HCT116 (cell line): ENCODE measurements at regions not wholly inside any gene's neighbourhood (a gene's known extent, or its start where the extent isn't known, plus 50 kb on each side); places are given as distances from the start of the nearest gene placed in this dataset.

Source experiments
- ATAC-seq: fragments of 200-7000 bp; cut with Tn5 transposase; 2 replicates; pipeline ENCODE4 v1.9.1; 2020; ENCODE audit warnings: mild to moderate bottlenecking, moderate library complexity
- BruUV-seq: library from RNA; stranded (reverse); fragments of 400-500 nt; replicated peaks from 2 replicates; lab custom pipeline; 2021; lab: Mats Ljungman, UMichigan
- CTCF ChIA-PET: fragments of 300-600 bp; sonication (Branson Sonifier 250); formaldehyde crosslinking; loops from one replicate; lab custom pipeline; 2021; ENCODE audit warnings: antibody characterized with exemption; lab: Charles Lee
- POLR2A ChIA-PET: fragments of 300-600, 350-600 bp; sonication (Branson Sonifier 250); formaldehyde crosslinking; loops from one replicate; lab custom pipeline; 2021; ENCODE audit warnings: antibody characterized with exemption; lab: Charles Lee
- RAD21 ChIA-PET, 2 experiments: fragments of 300-600 bp; sonication (Branson Sonifier 250); formaldehyde crosslinking; loops; one replicate each; lab custom pipeline; 2023; ENCODE audit warnings: low total read pairs in 2 of 2; ENCODE audit not compliant: uncharacterized antibody in 2 of 2, unreplicated experiment in 2 of 2, low non-redundant PET in 1 of 2; lab: Charles Lee
- DNase-seq: peaks from one replicate; pipeline ENCODE4 v3.0.0-alpha.2; 2010; ENCODE audit warnings: low read depth, low spot score
- H2AFZ ChIP-seq: fragments of 200-600 bp; shearing (Covaris generic), sonication (generic); 2 replicates; pipeline ENCODE4 v1.6.1; 2017; ENCODE audit warnings: low read depth, mixed run types, mixed read lengths, antibody characterized with exemption, low read length; ENCODE audit not compliant: poor library complexity, severe bottlenecking
- H3K27ac ChIP-seq: 2 replicates; pipeline ENCODE4 v1.5.1; 2012; ENCODE audit warnings: low read depth, low read length
- H3K27me3 ChIP-seq: fragments of 200-600 bp; sonication (generic); 2 replicates; pipeline ENCODE4 v1.6.1; 2016; ENCODE audit warnings: mixed run types, low read length, mixed read lengths; ENCODE audit not compliant: insufficient read depth
- H3K36me3 ChIP-seq, 2 experiments: fragments of 200-500 bp in 1 of 2; fragments of 200-600 bp in 1 of 2; sonication (Bioruptor generic) in 1 of 2; sonication (generic) in 1 of 2; 2 replicates each; pipeline versions ENCODE4 v1.5.1 to v1.6.1; 2014 to 2016; ENCODE audit warnings: low read length in 2 of 2, inconsistent platforms in 1 of 2, mixed read lengths in 1 of 2, mixed run types in 1 of 2; ENCODE audit not compliant: insufficient read depth in 2 of 2, control insufficient read depth in 1 of 2
- H3K4me1 ChIP-seq, 2 experiments: fragments of 200-600 bp in 1 of 2; sonication (generic) in 1 of 2; 2 replicates each; pipeline versions ENCODE4 v1.5.1 to v1.6.1; 2012 to 2017; ENCODE audit warnings: low read length in 2 of 2, inconsistent platforms in 1 of 2, mild to moderate bottlenecking in 1 of 2, mixed read lengths in 1 of 2, mixed run types in 1 of 2, moderate library complexity in 1 of 2; ENCODE audit not compliant: insufficient read depth in 2 of 2, control insufficient read depth in 1 of 2
- H3K4me2 ChIP-seq: fragments of 200-600 bp; sonication (generic); 2 replicates; pipeline ENCODE4 v1.6.1; 2017; ENCODE audit warnings: mixed run types, low read length, mixed read lengths
- H3K4me3 ChIP-seq, 2 experiments: fragments of 200-600 bp in 1 of 2; sonication (generic) in 1 of 2; replicated peaks in 1 of 2; 2 replicates each; pipeline ENCODE4 v1.5.1; 2011 to 2016; ENCODE audit warnings: low read length in 2 of 2, control low read depth in 1 of 2, low read depth in 1 of 2, mild to moderate bottlenecking in 1 of 2, mixed read lengths in 1 of 2, mixed run types in 1 of 2
- H3K79me2 ChIP-seq: fragments of 200-600 bp; sonication (generic); 2 replicates; pipeline ENCODE4 v1.6.1; 2017; ENCODE audit warnings: mild to moderate bottlenecking, mixed run types, low read length, moderate library complexity, mixed read lengths; ENCODE audit not compliant: insufficient read depth
- H3K9ac ChIP-seq: fragments of 200-600 bp; sonication (generic); 2 replicates; pipeline ENCODE4 v1.6.1; 2016; ENCODE audit warnings: low read length, mixed read lengths
- H3K9me2 ChIP-seq: fragments of 200-600 bp; sonication (generic), shearing (Covaris generic); 2 replicates; pipeline ENCODE4 v1.6.1; 2017; ENCODE audit warnings: mixed run types, mild to moderate bottlenecking, moderate library complexity; ENCODE audit not compliant: insufficient read depth
- H3K9me3 ChIP-seq, 2 experiments: fragments of 200-500 bp in 1 of 2; fragments of 200-600 bp in 1 of 2; sonication (Bioruptor generic) in 1 of 2; sonication (generic) in 1 of 2; 2 replicates each; pipeline ENCODE4 v1.6.1; 2014 to 2017; ENCODE audit warnings: low read length in 2 of 2, mixed read lengths in 2 of 2, inconsistent platforms in 1 of 2, low read depth in 1 of 2, mild to moderate bottlenecking in 1 of 2, mixed run types in 1 of 2, moderate library complexity in 1 of 2; ENCODE audit not compliant: control insufficient read depth in 1 of 2, insufficient read depth in 1 of 2
- H4K20me1 ChIP-seq: fragments of 200-600 bp; sonication (generic), shearing (Covaris generic); 2 replicates; pipeline ENCODE4 v1.6.1; 2017; ENCODE audit warnings: mixed run types, mild to moderate bottlenecking, moderate library complexity; ENCODE audit not compliant: insufficient read depth
- FOSL1 ChIP-seq: IDR thresholded peaks from 2 replicates; pipeline ENCODE4 v1.6.1; 2012; ENCODE audit warnings: low read depth
- POLR2A ChIP-seq: IDR thresholded peaks from 2 replicates; pipeline ENCODE4 v1.7.0; 2011; ENCODE audit warnings: borderline replicate concordance; ENCODE audit not compliant: insufficient read depth, insufficient read length; ENCODE audit errors: extremely low read depth
- intact Hi-C: fragments of 100-400 bp; cut with micrococcal nuclease; formaldehyde crosslinking; loops from 2 replicates; pipeline ENCODE4 v1.10.0; 2022
- TF ChIP-seq, protein P1 (sequence below): IDR thresholded peaks from 2 replicates; pipeline ENCODE4 v1.6.1; 2011; ENCODE audit warnings: mild to moderate bottlenecking, low read length, moderate library complexity; ENCODE audit not compliant: insufficient replicate concordance; ENCODE audit errors: extremely low read depth
- TF ChIP-seq, protein P2 (sequence below), 3 experiments: fragments of 200-600 bp in 1 of 3; sonication (generic) in 1 of 3; IDR thresholded peaks in 2 of 3; conservative IDR thresholded peaks in 1 of 3; 2 replicates each; pipeline ENCODE4 v1.5.1; 2012 to 2017; ENCODE audit warnings: low read depth in 2 of 3, low read length in 2 of 3, antibody characterized with exemption in 1 of 3, borderline replicate concordance in 1 of 3, control low read depth in 1 of 3, mild to moderate bottlenecking in 1 of 3, mixed read lengths in 1 of 3, mixed run types in 1 of 3, moderate library complexity in 1 of 3; ENCODE audit not compliant: insufficient read depth in 1 of 3

DNA sequence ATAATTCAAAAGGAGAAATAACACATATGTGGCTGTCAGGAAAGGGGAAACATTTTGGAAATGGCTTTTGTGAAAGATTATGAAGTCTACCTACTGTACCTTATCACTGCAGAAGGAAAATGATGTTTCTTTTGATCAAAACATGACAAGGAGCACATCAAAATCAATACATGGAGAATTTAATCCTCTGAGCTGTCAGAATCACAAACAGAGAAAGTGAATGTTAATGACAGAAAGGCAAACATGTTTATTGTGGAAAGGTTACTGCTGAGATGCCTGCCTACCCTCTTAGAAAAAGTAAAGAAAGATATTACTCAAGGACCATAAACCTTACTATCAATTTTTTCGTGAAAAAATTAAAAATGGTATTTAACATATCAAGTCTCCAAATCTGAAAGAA is 794.5 kb upstream of the GYPC start (continued):
- TF ChIP-seq, protein P1, sequence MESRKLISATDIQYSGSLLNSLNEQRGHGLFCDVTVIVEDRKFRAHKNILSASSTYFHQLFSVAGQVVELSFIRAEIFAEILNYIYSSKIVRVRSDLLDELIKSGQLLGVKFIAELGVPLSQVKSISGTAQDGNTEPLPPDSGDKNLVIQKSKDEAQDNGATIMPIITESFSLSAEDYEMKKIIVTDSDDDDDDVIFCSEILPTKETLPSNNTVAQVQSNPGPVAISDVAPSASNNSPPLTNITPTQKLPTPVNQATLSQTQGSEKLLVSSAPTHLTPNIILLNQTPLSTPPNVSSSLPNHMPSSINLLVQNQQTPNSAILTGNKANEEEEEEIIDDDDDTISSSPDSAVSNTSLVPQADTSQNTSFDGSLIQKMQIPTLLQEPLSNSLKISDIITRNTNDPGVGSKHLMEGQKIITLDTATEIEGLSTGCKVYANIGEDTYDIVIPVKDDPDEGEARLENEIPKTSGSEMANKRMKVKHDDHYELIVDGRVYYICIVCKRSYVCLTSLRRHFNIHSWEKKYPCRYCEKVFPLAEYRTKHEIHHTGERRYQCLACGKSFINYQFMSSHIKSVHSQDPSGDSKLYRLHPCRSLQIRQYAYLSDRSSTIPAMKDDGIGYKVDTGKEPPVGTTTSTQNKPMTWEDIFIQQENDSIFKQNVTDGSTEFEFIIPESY: no peak
- TF ChIP-seq POLR2A (no peak), FOSL1 (no peak)
- TF ChIP-seq, protein P2, sequence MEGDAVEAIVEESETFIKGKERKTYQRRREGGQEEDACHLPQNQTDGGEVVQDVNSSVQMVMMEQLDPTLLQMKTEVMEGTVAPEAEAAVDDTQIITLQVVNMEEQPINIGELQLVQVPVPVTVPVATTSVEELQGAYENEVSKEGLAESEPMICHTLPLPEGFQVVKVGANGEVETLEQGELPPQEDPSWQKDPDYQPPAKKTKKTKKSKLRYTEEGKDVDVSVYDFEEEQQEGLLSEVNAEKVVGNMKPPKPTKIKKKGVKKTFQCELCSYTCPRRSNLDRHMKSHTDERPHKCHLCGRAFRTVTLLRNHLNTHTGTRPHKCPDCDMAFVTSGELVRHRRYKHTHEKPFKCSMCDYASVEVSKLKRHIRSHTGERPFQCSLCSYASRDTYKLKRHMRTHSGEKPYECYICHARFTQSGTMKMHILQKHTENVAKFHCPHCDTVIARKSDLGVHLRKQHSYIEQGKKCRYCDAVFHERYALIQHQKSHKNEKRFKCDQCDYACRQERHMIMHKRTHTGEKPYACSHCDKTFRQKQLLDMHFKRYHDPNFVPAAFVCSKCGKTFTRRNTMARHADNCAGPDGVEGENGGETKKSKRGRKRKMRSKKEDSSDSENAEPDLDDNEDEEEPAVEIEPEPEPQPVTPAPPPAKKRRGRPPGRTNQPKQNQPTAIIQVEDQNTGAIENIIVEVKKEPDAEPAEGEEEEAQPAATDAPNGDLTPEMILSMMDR (IDR thresholded peaks at IDR 0.05 in 2 of 3, conservative IDR thresholded peaks at IDR 0.05 in 1 of 3; ENCODE audit: borderline replicate concordance in 1 of 3, insufficient read depth in 1 of 3, low read depth in 2 of 3, low read length in 2 of 3): no peak

DNA sequence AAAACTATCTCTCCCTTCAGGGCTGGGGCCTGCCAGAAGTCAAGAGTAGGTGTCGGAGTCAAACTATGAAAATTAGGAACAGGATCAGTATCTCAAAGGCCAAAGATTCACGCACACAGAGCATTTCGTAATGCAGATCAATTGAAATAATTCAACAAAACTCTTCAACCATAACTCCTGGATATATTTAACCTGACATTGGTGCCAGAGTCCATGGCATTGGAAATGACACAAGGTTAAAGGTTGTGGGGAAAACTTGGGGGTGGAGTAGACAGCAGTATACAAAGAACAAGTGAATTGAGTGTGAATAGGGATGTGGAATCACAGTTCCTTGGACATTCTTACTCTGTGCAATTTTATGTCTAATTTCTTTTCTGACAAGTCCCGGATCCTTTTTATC is 788.0 kb upstream of the GYPC start:
- ChIA-PET RAD21 (no interaction called here), CTCF (no interaction called here), POLR2A (no interaction called here)
- no peaks in the 10 kb centered on the region for H3K9me2 ChIP-seq
- intact Hi-C loops: no loop called here
- peaks cover 2 to 10% of the 10 kb centered on the region in 2 experiments; a peak in 2 of 4 replicates for H3K9me3 ChIP-seq
- no peaks in the 10 kb centered on the region for H3K79me2 ChIP-seq
- H3K27me3 ChIP-seq: no peaks in the 10 kb centered on the region
- no peak overlapping the region for H2AFZ ChIP-seq
- BruUV-seq: no TSS peak
- ATAC-seq (no peak), DNase-seq (no peak)
- H3K9ac ChIP-seq: no peak overlapping the region
- H3K36me3 ChIP-seq: no peaks in the 10 kb centered on the region
- no peak overlapping the region for H3K4me2 ChIP-seq
- no peaks in the 10 kb centered on the region for H3K4me1 ChIP-seq
- no peak overlapping the region for H3K4me3 ChIP-seq
- TF ChIP-seq, protein P2 (IDR thresholded peaks at IDR 0.05 in 2 of 3, conservative IDR thresholded peaks at IDR 0.05 in 1 of 3; ENCODE audit: borderline replicate concordance in 1 of 3, insufficient read depth in 1 of 3, low read depth in 2 of 3, low read length in 2 of 3): no peak
- H3K27ac ChIP-seq: no peak overlapping the region
- no peaks in the 10 kb centered on the region for H4K20me1 ChIP-seq
